ENCODE measurements at regions not wholly inside any gene's neighbourhood (a gene's known extent, or its start where the extent isn't known, plus 50 kb on each side); places are given as distances from the start of the nearest gene placed in this dataset.

DNA sequence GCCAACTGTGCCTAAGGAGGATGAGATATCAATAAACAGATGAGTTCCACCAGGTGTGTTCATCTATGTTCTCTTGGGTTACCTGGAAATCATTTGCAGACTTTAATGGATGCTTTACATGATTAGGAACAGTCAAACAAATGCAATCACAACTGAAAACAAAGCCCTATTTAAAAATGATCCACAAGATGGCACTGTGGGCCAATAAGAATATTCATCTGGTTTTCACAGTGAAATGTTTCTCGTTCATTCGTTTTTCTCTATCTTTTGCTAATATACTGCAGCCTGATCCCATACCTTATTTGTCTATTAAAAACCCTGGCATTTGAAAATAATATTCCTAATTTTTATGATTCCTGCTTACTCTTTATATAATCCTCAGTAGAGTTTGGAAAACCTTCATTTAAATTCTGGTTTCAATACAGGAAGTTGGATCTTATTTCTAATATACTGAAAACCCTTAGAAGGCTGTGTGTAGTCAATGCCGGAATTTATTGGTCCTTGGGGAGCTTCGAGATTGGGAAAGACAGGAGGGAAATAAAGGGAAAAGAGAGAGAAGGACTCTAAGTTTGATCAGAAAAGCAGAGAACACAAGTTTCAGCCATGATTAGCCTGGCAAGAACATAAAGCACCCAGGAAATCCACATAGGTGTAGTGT lies 63.8 kb upstream of the TAPT1 start:
- DNase-seq (ENCODE audit: low spot score) (no peak), ATAC-seq (ENCODE audit: insufficient number of reproducible peaks, low FRiP score, low read depth) (no peak)
- Histone ChIP-seq H3K4me3 (peak overlapping the region; percentile 13), H3K4me1 (ENCODE audit: control insufficient read depth in 1 of 2, low read depth in 2 of 2) (peaks cover 0 to 4% of the 10 kb centered on the region in 2 donors), H3K36me3 (no peaks in the 10 kb centered on the region), H3K27ac (no peak overlapping the region), H3K27me3 (replicated peaks; ENCODE audit: insufficient read depth) (no peaks in the 10 kb centered on the region), H3K9me3 (no peaks in the 10 kb centered on the region)
- TF ChIP-seq, protein P1, sequence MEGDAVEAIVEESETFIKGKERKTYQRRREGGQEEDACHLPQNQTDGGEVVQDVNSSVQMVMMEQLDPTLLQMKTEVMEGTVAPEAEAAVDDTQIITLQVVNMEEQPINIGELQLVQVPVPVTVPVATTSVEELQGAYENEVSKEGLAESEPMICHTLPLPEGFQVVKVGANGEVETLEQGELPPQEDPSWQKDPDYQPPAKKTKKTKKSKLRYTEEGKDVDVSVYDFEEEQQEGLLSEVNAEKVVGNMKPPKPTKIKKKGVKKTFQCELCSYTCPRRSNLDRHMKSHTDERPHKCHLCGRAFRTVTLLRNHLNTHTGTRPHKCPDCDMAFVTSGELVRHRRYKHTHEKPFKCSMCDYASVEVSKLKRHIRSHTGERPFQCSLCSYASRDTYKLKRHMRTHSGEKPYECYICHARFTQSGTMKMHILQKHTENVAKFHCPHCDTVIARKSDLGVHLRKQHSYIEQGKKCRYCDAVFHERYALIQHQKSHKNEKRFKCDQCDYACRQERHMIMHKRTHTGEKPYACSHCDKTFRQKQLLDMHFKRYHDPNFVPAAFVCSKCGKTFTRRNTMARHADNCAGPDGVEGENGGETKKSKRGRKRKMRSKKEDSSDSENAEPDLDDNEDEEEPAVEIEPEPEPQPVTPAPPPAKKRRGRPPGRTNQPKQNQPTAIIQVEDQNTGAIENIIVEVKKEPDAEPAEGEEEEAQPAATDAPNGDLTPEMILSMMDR (IDR thresholded peaks at IDR 0.05), result peak; percentile 54

DNA sequence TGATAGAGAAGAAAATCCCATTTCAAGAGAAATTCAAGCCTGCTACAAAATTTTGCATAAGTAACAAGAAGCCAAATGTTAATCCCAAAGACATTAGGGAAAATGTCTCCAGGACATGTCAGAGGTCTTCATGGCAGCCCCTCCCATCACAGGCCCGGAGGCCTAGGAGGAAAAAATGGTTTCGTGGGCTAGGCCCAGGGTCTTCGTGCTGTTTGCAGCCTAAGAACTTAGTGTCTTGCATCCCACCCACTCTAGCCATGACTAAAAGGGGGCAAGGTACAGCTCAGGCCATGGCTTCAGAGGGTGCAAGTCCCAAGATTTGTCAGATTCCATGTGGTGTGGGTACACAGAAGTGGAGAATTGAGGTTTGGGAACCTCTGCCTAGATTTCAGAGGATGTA lies 57.8 kb upstream of the TAPT1 start:
- H3K36me3 ChIP-seq, result no peaks in the 10 kb centered on the region
- no peaks in the 10 kb centered on the region for H3K9me3 ChIP-seq
- TF ChIP-seq, protein P1 (IDR thresholded peaks at IDR 0.05), result no peak
- H3K27ac ChIP-seq, result no peak overlapping the region
- ATAC-seq (ENCODE audit: insufficient number of reproducible peaks, low FRiP score, low read depth) (no peak), DNase-seq (ENCODE audit: low spot score) (no peak)
- H3K4me1 ChIP-seq (ENCODE audit: control insufficient read depth in 1 of 2, low read depth in 2 of 2), result no peaks in the 10 kb centered on the region
- no peaks in the 10 kb centered on the region for H3K27me3 ChIP-seq (replicated peaks; ENCODE audit: insufficient read depth)
- H3K4me3 ChIP-seq, result no peak overlapping the region

- TF ChIP-seq, protein P1 (IDR thresholded peaks at IDR 0.05), result no peak
- Histone ChIP-seq H3K4me1 (ENCODE audit: control insufficient read depth in 1 of 2, low read depth in 2 of 2) (no peaks in the 10 kb centered on the region), H3K27me3 (replicated peaks; ENCODE audit: insufficient read depth) (no peaks in the 10 kb centered on the region), H3K4me3 (no peak overlapping the region), H3K36me3 (no peaks in the 10 kb centered on the region), H3K9me3 (peaks cover 3% of the 10 kb centered on the region), H3K27ac (no peak overlapping the region)
- DNase-seq (ENCODE audit: low spot score) (no peak), ATAC-seq (ENCODE audit: insufficient number of reproducible peaks, low FRiP score, low read depth) (no peak)
Measured at GRCh38 chr4:16278178-16278577, 51.9 kb upstream of the TAPT1 start.

Data from thoracic aorta (tissue), 2 donors.